Endothelial cell of umbilical vein (primary cell): ENCODE measurements at regions not wholly inside any gene's neighbourhood (a gene's known extent, or its start where the extent isn't known, plus 50 kb on each side); places are given as distances from the start of the nearest gene placed in this dataset.

ENCODE experiments used
- BruUV-seq: library from RNA; stranded (reverse); fragments of 400-500 nt; replicated peaks from 2 replicates; lab custom pipeline; 2021; lab: Mats Ljungman, UMichigan
- CTCF ChIA-PET: fragments of 300-600, 350-600 bp; sonication (Branson Sonifier 250); formaldehyde crosslinking; loops from one replicate; lab custom pipeline; 2021; ENCODE audit warnings: antibody characterized with exemption, inconsistent platforms; lab: Charles Lee
- POLR2A ChIA-PET: fragments of 300-600, 350-600 bp; sonication (Branson Sonifier 250); formaldehyde crosslinking; loops from one replicate; lab custom pipeline; 2021; ENCODE audit warnings: antibody characterized with exemption, inconsistent platforms; lab: Charles Lee
- DNase-seq: peaks from one replicate; pipeline ENCODE4 v3.0.0-alpha.2; 2011; ENCODE audit warnings: low read depth, low spot score
- FAIRE-seq: peaks from 2 replicates; lab custom pipeline; 2011; peaks lifted over from hg19 to GRCh38; lab: Jason Lieb, UNC
- H2AFZ ChIP-seq: 2 replicates; pipeline ENCODE4 v1.6.0; 2012; ENCODE audit warnings: low read depth, low read length, control low read depth, inconsistent platforms
- H3K27ac ChIP-seq: 2 replicates; pipeline ENCODE4 v1.5.1; 2011; ENCODE audit warnings: low read depth, mild to moderate bottlenecking, control low read depth, low read length, moderate library complexity; ENCODE audit not compliant: insufficient read depth
- H3K27me3 ChIP-seq, 2 experiments: 2 replicates each; pipeline versions ENCODE4 v1.6.0 to v1.6.1; 2011; ENCODE audit warnings: low read length in 2 of 2, mixed read lengths in 1 of 2; ENCODE audit not compliant: control insufficient read depth in 2 of 2, insufficient read depth in 2 of 2
- H3K36me3 ChIP-seq, 2 experiments: 2 replicates in 1 of 2; 3 replicates in 1 of 2; pipeline ENCODE4 v1.5.1; 2011; ENCODE audit warnings: low read length in 2 of 2, mild to moderate bottlenecking in 1 of 2, moderate library complexity in 1 of 2; ENCODE audit not compliant: control insufficient read depth in 2 of 2, insufficient read depth in 2 of 2; ENCODE audit errors: extremely low read depth in 1 of 2
- H3K4me1 ChIP-seq: 3 replicates; pipeline ENCODE4 v1.5.1; 2011; ENCODE audit warnings: mild to moderate bottlenecking, low read length; ENCODE audit not compliant: control insufficient read depth, insufficient read depth; ENCODE audit errors: extremely low read depth
- H3K4me2 ChIP-seq: 2 replicates; pipeline ENCODE4 v1.6.1; 2011; ENCODE audit warnings: low read length, control low read depth, mixed read lengths; ENCODE audit not compliant: insufficient read depth
- H3K4me3 ChIP-seq, 3 experiments: fragments of 200-600 bp in 1 of 3; sonication (generic), shearing (Covaris generic) in 1 of 3; replicated peaks in 1 of 3; 2 replicates each; pipeline ENCODE4 v1.5.1; 2011 to 2016; ENCODE audit warnings: control low read depth in 3 of 3, low read length in 3 of 3, mild to moderate bottlenecking in 2 of 3, inconsistent platforms in 1 of 3, low read depth in 1 of 3, moderate library complexity in 1 of 3; ENCODE audit not compliant: insufficient read depth in 1 of 3
- H3K79me2 ChIP-seq: 2 replicates; pipeline ENCODE4 v1.6.0; 2012; ENCODE audit warnings: low read length, inconsistent platforms; ENCODE audit not compliant: control insufficient read depth, insufficient read depth
- H3K9ac ChIP-seq: replicated peaks from 2 replicates; pipeline ENCODE3; 2011; ENCODE audit warnings: low read length, control low read depth; ENCODE audit not compliant: insufficient read depth; ENCODE audit errors: extremely low read depth
- H3K9me1 ChIP-seq: replicated peaks from 3 replicates; pipeline ENCODE4 v1.6.0; 2011; ENCODE audit warnings: mild to moderate bottlenecking, low read length; ENCODE audit not compliant: control insufficient read depth, insufficient read depth; ENCODE audit errors: extremely low read depth
- H3K9me3 ChIP-seq: replicated peaks from 2 replicates; pipeline ENCODE4 v1.5.1; 2012; ENCODE audit warnings: low read length, inconsistent platforms; ENCODE audit not compliant: control insufficient read depth, insufficient read depth
- H4K20me1 ChIP-seq: replicated peaks from 2 replicates; pipeline ENCODE3; 2011; ENCODE audit warnings: mild to moderate bottlenecking, low read length; ENCODE audit not compliant: control insufficient read depth, insufficient read depth; ENCODE audit errors: extremely low read depth
- CTCF ChIP-seq, 2 donors: IDR thresholded peaks; 1 replicate in 1 of 2; 2 replicates in 1 of 2; pipeline ENCODE4 v1.5.1; 2011; ENCODE audit warnings: low read length in 2 of 2, mild to moderate bottlenecking in 2 of 2, moderate library complexity in 2 of 2, control low read depth in 1 of 2, inconsistent platforms in 1 of 2, low read depth in 1 of 2; ENCODE audit not compliant: insufficient read depth in 1 of 2; ENCODE audit errors: extremely low read depth in 1 of 2
- EZH2 ChIP-seq: IDR thresholded peaks from 2 replicates; pipeline ENCODE4 v1.6.1; 2012; ENCODE audit warnings: borderline replicate concordance, low read depth, mild to moderate bottlenecking, moderate library complexity, low read length, inconsistent platforms; ENCODE audit not compliant: severe bottlenecking
- FOS ChIP-seq: IDR thresholded peaks from 2 replicates; pipeline ENCODE4 v1.6.1; 2011; ENCODE audit warnings: mild to moderate bottlenecking, low read length, moderate library complexity, borderline replicate concordance; ENCODE audit not compliant: insufficient read depth
- GATA2 ChIP-seq: IDR thresholded peaks from 2 replicates; pipeline ENCODE4 v1.7.0; 2011; ENCODE audit warnings: low read depth, mild to moderate bottlenecking, moderate library complexity, mixed read lengths, low read length; ENCODE audit not compliant: insufficient read length, insufficient read depth
- JUN ChIP-seq: IDR thresholded peaks from 2 replicates; pipeline ENCODE4 v1.6.1; 2011; ENCODE audit warnings: borderline replicate concordance, low read depth; ENCODE audit not compliant: insufficient read length, insufficient read depth
- MAX ChIP-seq: IDR thresholded peaks from 2 replicates; pipeline ENCODE4 v1.6.1; 2011; ENCODE audit not compliant: insufficient read depth, insufficient read length
- MYC ChIP-seq: IDR thresholded peaks from one replicate; pipeline ENCODE4 v1.6.1; 2011; ENCODE audit warnings: mild to moderate bottlenecking, low read depth, low read length
- POLR2A ChIP-seq: IDR thresholded peaks from 2 replicates; pipeline ENCODE4 v1.6.1; 2012; ENCODE audit warnings: low read depth, mild to moderate bottlenecking, control low read depth, low read length
- POLR2AphosphoS5 ChIP-seq: IDR thresholded peaks from 2 replicates; pipeline ENCODE4 v1.6.1; 2012; ENCODE audit warnings: low read depth, mild to moderate bottlenecking, control low read depth, low read length, moderate library complexity; ENCODE audit not compliant: insufficient read depth
- dilution Hi-C: fragments of 300-500 bp; cut with MboI; formaldehyde crosslinking; loops from one replicate; pipeline ENCODE4 v1.15.0; 2019; ENCODE audit warnings: low sequenced_read_pairs; ENCODE audit not compliant: extremely low pct_ligation_motif_present
- intact Hi-C: fragments of 100-400 bp; cut with micrococcal nuclease; formaldehyde crosslinking; loops from one replicate; pipeline ENCODE4 v1.10.0; 2022

DNA sequence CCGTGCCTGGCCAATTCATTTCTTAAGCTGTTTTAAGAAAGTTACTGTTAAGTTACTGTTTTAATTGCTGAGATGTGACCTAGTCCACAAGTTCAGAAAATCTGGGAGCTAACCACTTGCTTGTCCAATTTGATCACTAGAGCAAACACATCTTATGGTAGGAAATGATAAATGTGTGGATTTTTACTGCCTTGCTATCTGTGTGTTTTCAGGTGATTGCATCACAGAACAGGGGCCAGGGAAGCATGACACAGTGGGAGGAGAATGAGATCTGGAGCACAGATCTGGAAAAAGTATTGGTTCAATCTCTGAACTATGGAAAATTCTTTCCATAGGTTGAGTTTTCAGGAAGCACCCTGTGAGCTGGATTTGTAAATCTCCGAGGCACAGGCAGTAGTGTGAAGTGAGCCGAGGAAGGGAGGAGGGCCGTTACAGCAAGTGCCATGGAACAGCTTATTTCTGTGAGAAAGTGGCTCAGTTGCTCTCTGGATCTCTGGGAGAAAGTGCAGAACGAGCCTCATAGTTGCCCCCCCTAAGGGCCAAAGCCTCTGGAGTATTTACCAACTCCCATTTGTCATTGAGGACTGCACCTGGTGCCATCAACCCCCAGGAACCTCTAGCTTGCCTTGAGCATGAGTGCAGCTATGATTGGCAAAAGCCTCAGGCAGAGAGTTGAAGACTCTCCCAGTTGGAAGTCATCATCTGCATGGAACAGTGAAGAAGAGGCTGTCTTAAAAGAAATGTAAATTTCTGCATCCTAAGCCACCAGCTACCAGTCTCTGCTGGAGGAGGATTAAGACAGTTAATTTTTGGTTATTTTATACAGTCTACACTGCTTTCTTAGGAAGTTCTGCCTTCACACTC, 161.8 kb upstream of the CLINT1 start:
- ChIA-PET CTCF (interaction anchor here (1.0 kb wide), 1 partner anchor 55 kb away, joined by 4 read pairs; no protein-coding TSS in a partner anchor), POLR2A (no interaction called here)
- intact Hi-C loops = no loop called here
- FAIRE-seq = no peak
- Histone ChIP-seq H4K20me1 (no peaks in the 10 kb centered on the region), H3K36me3 (no peaks in the 10 kb centered on the region), H3K79me2 (no peaks in the 10 kb centered on the region), H2AFZ (no peak overlapping the region), H3K9me1 (no peaks in the 10 kb centered on the region), H3K4me3 (no peak overlapping the region), H3K9ac (no peak overlapping the region), H3K27ac (no peak overlapping the region), H3K4me1 (no peaks in the 10 kb centered on the region), H3K4me2 (no peak overlapping the region), H3K9me3 (no peaks in the 10 kb centered on the region), H3K27me3 (no peaks in the 10 kb centered on the region)
- dilution Hi-C loops = no loop called here
- DNase-seq = no peak
- BruUV-seq = no TSS peak
- TF ChIP-seq POLR2A (no peak), EZH2 (no peak), JUN (no peak), GATA2 (no peak), MYC (no peak), POLR2AphosphoS5 (no peak), FOS (no peak), MAX (no peak), CTCF (IDR thresholded peaks at IDR 0.05; ENCODE audit: extremely low read depth in 1 of 2, insufficient read depth in 1 of 2, low read depth in 1 of 2, low read length in 2 of 2) (no peak)
